ENCODE measurements at regions not wholly inside any gene's neighbourhood (a gene's known extent, or its start where the extent isn't known, plus 50 kb on each side); places are given as distances from the start of the nearest gene placed in this dataset.

DNA sequence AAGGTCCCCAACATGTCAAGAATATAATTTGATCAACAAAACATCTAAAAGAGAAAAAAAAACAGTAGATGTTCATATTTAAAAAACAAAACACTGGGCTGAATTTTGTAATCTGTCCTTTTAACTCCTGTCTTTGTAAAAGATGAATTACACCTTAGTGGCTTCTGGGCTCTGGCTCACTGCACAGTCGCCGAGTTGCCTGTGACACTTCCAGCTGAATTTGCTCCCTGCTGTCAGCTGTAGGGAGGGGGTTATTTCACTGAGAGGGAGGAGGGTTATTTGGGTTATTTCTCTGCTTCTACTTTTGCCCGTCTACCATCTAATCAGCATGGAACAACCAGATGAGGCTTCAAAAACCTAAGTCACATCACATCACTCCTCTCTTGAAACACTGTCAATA is 193.0 kb upstream of the ZC3H12A start:
- no peak for DNase-seq (ENCODE audit: low read depth)

DNA sequence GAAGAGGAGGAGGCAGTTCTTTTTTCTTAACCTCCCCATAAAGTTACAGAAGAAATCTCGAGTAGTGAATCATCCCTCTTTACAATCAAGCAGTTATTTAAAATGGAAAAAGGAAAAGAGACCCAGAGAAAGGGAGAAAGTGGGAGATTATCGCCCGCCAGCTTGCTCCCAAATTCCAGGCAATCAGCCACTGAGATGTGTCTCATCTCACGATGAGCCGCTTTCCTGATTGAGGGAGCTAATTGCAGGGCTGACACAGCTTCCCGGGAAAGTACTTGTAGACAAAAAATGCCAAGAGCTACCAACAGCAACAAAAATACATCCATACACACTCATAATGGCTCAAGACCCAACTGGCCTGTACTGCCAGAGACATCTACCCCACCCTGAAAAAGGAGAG is 191.6 kb upstream of the ZC3H12A start:
- no peak for DNase-seq (ENCODE audit: low read depth)

DNA sequence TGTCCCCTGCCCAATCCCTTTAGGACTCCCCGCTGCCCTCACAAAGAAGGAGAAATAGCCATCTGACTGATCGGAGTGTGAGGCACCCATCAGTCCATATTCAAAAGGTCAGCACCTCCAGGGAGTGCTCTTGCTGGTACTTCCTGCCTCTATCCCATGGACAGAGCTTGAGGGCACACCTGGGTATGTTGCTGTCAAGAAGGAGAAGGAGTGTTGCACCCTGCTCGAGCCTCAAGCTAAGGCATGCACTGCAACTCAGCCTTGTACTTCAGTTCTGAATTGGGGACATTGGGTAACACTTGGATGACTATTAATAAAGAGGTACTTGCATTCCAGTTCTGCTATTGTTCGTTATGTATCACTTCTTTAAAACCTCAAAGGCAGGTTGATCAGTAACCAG is 190.3 kb upstream of the ZC3H12A start:
- DNase-seq (ENCODE audit: low read depth): no peak

DNA sequence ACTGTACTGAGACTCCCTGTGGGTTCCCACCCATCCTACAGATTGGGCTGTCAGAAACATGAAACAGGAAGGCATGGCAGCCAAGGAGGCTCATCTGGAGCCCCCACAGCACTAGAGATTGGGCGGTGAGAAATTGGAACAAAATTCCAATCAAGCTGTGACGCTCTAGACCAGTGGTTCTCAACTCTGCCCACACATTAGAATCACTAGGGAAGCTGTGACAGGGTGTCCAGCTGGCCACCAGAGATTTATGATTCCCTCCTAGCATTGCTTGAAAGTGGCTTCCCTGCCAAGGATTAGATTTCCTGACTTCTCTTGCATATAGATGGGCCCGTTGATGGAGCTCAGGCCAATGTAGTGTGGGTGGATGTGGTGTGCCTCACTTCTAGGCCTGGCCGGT is 187.5 kb upstream of the ZC3H12A start:
- DNase-seq (ENCODE audit: low read depth): no peak

- no peak for DNase-seq (ENCODE audit: low read depth)
These were observed 185.5 kb upstream of the ZC3H12A start for GRCh38 chr1:37288900-37289299.

- DNase-seq (ENCODE audit: low read depth): no peak
These were observed 183.7 kb upstream of the ZC3H12A start for GRCh38 chr1:37290718-37291117.

DNA sequence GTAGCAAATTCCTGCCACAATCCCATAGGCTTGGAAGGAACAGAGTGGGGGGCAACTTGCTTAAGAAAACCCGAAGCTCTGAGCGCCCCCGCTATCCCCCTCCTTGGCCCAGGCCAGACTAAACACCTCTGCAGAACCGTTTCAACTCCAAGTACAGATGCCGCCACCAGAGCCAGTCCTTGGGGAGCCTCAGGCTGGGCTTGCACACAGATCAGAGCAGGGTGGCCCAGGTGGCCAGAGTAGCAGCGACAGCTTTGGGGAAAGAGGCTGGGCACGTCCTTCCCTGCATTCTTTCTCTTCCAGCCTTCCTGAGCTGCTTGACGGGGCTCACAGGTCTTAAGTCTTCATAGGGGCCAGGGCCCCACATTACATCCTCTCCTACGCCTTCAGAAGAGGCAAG is 181.6 kb upstream of the ZC3H12A start:
- no peak for DNase-seq (ENCODE audit: low read depth)

DNA sequence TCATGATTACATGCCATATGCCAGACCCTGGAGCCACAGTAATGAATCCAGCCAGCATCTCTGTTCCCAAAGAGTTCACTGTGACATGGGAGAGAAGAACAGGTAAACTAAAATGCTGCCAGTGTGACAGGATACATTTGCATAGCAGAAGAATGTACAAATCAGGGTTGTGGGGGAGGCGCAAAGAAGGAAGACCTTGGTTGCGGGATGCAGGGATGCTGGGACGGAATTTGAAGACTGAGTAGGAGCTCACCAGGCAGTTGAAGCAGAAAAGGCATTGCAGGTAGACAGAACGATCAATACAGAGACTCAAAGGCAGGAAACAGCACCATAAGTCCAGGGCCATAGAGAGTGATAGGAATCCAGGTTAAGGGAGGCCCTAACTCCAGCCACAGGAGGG is 180.3 kb upstream of the ZC3H12A start:
- DNase-seq (ENCODE audit: low read depth): no peak

GRCh38 chr1:37294529-37294928 is 179.9 kb upstream of the ZC3H12A start:
- no peak for DNase-seq (ENCODE audit: low read depth)

- DNase-seq (ENCODE audit: low read depth): no peak
These were observed 175.6 kb upstream of the ZC3H12A start for GRCh38 chr1:37298769-37299168.

GRCh38 chr1:37299216-37299615 is 175.2 kb upstream of the ZC3H12A start:
- DNase-seq (ENCODE audit: low read depth): no peak

DNA sequence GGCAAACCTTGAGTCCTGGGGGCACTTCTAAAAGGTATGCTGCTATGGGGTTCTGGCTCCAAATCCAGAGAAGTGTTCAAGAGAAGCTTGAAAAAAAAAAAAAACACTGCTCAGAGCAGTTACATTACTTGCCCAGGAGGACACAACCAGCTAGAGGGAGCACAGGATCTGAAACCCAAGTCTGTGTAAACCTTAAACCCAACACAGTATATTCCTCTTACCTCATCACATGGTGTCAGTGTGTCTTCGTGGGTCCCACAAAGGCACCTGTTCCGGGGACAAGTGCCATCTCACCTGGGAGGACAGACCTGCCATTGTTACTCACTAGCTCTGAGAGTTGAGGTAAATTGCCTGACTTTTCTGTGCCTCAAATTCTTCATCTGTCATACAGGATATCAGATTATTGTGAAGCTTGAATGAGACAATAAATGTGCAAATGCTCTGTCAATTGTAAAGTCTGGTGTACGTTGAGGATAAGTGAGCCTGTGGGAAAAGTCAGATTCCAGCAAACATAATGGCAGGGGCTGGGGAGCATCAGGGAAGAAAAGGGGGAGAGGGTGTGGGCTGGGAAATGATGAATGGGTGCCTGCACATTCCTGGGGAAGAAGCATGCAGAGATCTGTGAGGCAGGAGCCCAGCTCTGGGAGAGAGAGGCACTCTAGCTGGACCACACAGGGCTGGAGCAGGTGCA is 170.4 kb upstream of the ZC3H12A start:
- DNase-seq (ENCODE audit: low read depth): no peak

DNA sequence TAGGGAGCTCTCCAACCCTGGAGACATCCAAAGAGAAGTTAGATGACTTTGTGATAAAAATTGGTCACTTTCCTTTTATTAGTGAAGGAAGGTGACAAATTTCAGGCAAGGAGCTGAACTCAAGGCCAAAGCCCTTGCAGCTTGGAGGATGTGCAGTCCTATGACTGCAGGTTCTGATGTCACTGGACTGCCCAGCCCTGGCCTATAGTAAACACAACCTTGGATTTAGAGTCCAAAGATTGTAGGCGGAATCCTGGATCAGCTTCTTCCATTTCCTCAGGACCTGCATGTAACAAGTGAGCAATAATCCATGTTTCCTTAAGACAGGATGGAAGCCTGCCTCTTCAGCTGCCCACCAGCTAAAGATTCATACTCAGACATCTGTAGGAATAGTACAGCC is 169.3 kb upstream of the ZC3H12A start:
- no peak for DNase-seq (ENCODE audit: low read depth)

DNA sequence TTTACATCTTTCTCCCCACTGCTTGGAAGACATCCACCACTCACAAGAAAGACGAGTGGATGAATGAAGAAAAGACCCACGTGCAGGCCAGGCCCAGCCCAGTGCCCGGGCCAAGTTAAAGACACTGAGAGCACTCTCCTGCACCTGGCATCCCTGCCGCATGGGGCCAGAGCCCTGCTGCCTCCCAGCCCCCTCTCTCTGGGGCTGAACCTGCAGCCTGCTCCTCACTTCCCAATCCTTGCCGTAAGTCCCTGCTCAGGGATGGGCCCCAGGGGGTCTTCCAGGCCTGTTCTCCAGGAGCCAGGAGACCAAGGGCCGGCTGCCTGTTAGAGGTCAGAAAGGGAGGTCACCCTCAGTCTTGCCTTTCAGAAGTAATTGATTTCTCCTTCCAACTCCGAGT is 168.5 kb upstream of the ZC3H12A start:
- DNase-seq (ENCODE audit: low read depth): no peak

DNA sequence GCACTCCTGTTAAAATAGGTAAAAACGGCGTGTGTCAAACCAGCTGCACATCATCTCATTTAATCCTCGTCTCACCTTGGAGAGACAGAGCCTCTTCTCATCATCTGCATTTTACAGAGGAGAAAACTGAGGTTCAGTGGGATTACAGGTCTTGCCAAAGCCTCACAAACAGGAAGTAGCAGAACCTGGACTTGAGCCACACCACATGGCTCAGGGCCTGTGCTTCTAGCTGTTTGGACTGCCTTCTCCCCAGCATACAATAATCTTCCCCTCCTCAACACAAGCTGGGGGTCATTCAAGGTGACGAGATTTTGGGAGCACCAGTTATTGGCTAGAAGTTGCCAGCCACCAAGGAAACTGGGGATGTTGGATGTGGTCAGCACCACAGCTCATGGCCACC is 167.9 kb upstream of the ZC3H12A start:
- peak; percentile 3 for DNase-seq (ENCODE audit: low read depth)

DNA sequence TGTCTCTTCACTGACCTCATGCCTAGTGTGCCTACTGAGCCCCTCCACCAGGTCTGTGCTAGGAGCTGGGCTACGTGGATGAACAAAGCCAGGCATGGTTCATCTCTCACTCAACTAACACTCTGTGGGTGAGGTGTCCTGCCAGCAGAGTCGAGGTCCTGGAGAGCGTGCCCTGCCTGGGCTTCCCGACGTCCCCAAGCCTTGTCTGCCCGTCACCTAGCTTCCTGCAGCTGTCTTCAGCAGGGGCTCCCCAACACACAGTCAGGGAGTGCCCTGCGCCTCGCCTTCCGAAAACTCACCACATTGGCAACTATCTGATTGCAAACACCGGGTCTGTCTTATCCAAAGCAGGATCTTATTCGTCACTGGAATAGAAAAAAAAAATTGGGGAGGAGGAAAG is 167.5 kb upstream of the ZC3H12A start:
- no peak for DNase-seq (ENCODE audit: low read depth)

GRCh38 chr1:37308031-37308960 is 166.1 kb upstream of the ZC3H12A start:
- no peak for DNase-seq (ENCODE audit: low read depth)

DNA sequence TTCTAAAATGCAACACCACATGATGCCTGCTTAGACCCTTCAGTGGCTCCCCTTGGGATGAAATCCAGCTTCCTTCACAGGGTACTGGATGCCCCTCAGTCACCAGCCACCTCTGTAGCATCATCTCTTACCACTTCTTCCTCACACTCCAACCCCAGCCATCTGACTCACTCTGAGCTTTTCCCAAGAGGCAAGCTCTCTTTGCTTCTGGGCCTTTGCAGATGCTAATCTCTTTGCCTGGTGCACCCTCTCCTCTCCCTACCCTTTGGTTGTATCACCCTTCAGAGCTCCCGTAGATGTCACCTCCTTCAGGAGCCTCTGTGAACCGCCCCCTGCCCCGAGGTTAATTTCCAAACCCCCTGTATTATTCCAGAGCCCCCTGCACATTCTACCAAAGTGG is 164.8 kb upstream of the ZC3H12A start:
- DNase-seq (ENCODE audit: low read depth): no peak

- DNase-seq (ENCODE audit: low read depth): no peak
These were observed 164.3 kb upstream of the ZC3H12A start for GRCh38 chr1:37310064-37310463.

- no peak for DNase-seq (ENCODE audit: low read depth)
These were observed 159.0 kb upstream of the ZC3H12A start for GRCh38 chr1:37315371-37315846.

DNA sequence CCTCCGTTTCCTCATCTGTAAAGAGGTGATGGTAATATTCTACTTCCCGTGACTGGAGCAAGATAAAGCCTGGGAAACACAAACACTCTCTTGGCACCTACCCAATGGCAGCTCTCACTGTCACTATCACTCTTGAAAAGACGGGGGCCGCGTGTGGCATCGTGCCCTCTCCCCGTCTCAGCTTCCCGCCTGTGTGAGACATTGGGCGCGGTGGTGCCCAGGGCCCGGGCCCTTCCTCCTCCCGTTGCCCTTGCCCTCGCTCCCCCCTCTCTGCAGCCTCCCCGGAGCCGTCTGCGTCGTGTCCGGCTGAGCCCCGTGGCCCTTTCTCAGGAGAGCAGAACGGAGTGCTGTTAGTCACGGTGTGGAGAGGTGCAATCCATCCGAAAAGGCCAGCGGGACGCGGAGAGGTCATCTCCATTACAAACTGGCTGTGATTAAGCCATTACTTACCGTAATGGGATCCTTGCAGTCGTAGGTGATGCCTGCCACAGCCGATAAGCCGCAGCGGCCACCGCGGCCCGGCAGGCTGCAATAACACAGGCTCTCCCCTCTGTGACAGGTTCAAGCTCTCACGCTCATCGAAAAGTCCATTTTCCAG is 156.4 kb upstream of the ZC3H12A start:
- no peak for DNase-seq (ENCODE audit: low read depth)

GRCh38 chr1:37318490-37318889 is 155.9 kb upstream of the ZC3H12A start:
- no peak for DNase-seq (ENCODE audit: low read depth)

- DNase-seq (ENCODE audit: low read depth): no peak
These were observed 155.1 kb upstream of the ZC3H12A start for GRCh38 chr1:37319284-37319683.

Measured in iris pigment epithelial cell (primary cell).